DOHH2 (cell line): ENCODE measurements at regions not wholly inside any gene's neighbourhood (a gene's known extent, or its start where the extent isn't known, plus 50 kb on each side); places are given as distances from the start of the nearest gene placed in this dataset.

Source experiments
- H3F3A ChIP-seq: fragments of 200-600 bp; sonication (generic), shearing (Covaris generic); 2 replicates; pipeline ENCODE4 v1.6.0; 2016; ENCODE audit warnings: antibody characterized with exemption, mild to moderate bottlenecking; ENCODE audit not compliant: control insufficient read depth, insufficient read depth
- H3K27ac ChIP-seq: fragments of 200-600 bp; sonication (generic); 2 replicates; pipeline ENCODE4 v1.5.1; 2014; ENCODE audit warnings: low read depth, mild to moderate bottlenecking, low read length, moderate library complexity
- H3K27me3 ChIP-seq: fragments of 200-600 bp; sonication (generic); 2 replicates; pipeline ENCODE4 v1.6.1; 2014; ENCODE audit warnings: mild to moderate bottlenecking, low read length, mixed read lengths; ENCODE audit not compliant: control insufficient read depth
- H3K36me3 ChIP-seq: fragments of 200-600 bp; sonication (generic); 2 replicates; pipeline ENCODE4 v1.6.1; 2014; ENCODE audit warnings: mild to moderate bottlenecking, low read length, moderate library complexity, mixed read lengths; ENCODE audit not compliant: control insufficient read depth
- H3K4me1 ChIP-seq: fragments of 200-600 bp; sonication (generic); 2 replicates; pipeline ENCODE4 v1.6.1; 2014; ENCODE audit warnings: mild to moderate bottlenecking, low read length, mixed read lengths; ENCODE audit not compliant: control insufficient read depth
- H3K4me2 ChIP-seq: fragments of 200-600 bp; sonication (generic); 2 replicates; pipeline ENCODE4 v1.6.0; 2014; ENCODE audit warnings: mild to moderate bottlenecking, low read length, moderate library complexity
- H3K4me3 ChIP-seq: fragments of 200-600 bp; sonication (generic); 2 replicates; pipeline ENCODE4 v1.5.1; 2014; ENCODE audit warnings: mild to moderate bottlenecking, low read length, mixed read lengths
- H3K79me2 ChIP-seq: fragments of 200-600 bp; sonication (generic); 2 replicates; pipeline ENCODE4 v1.6.1; 2014; ENCODE audit warnings: mild to moderate bottlenecking, low read length, mixed read lengths; ENCODE audit not compliant: control insufficient read depth
- H3K9me2 ChIP-seq: fragments of 200-600 bp; sonication (generic); replicated peaks from 2 replicates; pipeline ENCODE4 v1.6.1; 2014; ENCODE audit warnings: mild to moderate bottlenecking, low read length, mixed read lengths; ENCODE audit not compliant: control insufficient read depth
- H3K9me3 ChIP-seq: fragments of 200-600 bp; sonication (generic); 2 replicates; pipeline ENCODE4 v1.6.1; 2014; ENCODE audit warnings: antibody characterized with exemption, low read length, mixed read lengths; ENCODE audit not compliant: control insufficient read depth, insufficient read depth
- H4K20me1 ChIP-seq: fragments of 200-600 bp; sonication (generic); 2 replicates; pipeline ENCODE4 v1.6.0; 2014; ENCODE audit warnings: low read depth, mild to moderate bottlenecking, antibody characterized with exemption, low read length, moderate library complexity; ENCODE audit not compliant: control insufficient read depth, insufficient read depth
- EZH2phosphoT487 ChIP-seq: fragments of 200-600 bp; sonication (generic); IDR thresholded peaks from 2 replicates; pipeline ENCODE4 v1.6.1; 2017; ENCODE audit warnings: borderline replicate concordance, mild to moderate bottlenecking, antibody characterized with exemption, low read length, moderate library complexity, mixed read lengths
- TF ChIP-seq, protein P1 (sequence below): fragments of 200-600 bp; sonication (generic); IDR thresholded peaks from one replicate; pipeline ENCODE4 v1.5.1; 2014; ENCODE audit warnings: antibody characterized with exemption, mild to moderate bottlenecking, low read depth, low read length; ENCODE audit not compliant: poor library complexity, severe bottlenecking

- H3F3A ChIP-seq, result no peaks in the 10 kb centered on the region
- H4K20me1 ChIP-seq, result no peaks in the 10 kb centered on the region
- no peak overlapping the region for H3K4me3 ChIP-seq
- no peaks in the 10 kb centered on the region for H3K9me3 ChIP-seq
- H3K9me2 ChIP-seq, result no peaks in the 10 kb centered on the region
- H3K27me3 ChIP-seq, result peaks cover 7% of the 10 kb centered on the region
- H3K36me3 ChIP-seq, result no peaks in the 10 kb centered on the region
- peaks cover 6% of the 10 kb centered on the region for H3K4me1 ChIP-seq
- no peaks in the 10 kb centered on the region for H3K79me2 ChIP-seq
- TF ChIP-seq, protein P1, sequence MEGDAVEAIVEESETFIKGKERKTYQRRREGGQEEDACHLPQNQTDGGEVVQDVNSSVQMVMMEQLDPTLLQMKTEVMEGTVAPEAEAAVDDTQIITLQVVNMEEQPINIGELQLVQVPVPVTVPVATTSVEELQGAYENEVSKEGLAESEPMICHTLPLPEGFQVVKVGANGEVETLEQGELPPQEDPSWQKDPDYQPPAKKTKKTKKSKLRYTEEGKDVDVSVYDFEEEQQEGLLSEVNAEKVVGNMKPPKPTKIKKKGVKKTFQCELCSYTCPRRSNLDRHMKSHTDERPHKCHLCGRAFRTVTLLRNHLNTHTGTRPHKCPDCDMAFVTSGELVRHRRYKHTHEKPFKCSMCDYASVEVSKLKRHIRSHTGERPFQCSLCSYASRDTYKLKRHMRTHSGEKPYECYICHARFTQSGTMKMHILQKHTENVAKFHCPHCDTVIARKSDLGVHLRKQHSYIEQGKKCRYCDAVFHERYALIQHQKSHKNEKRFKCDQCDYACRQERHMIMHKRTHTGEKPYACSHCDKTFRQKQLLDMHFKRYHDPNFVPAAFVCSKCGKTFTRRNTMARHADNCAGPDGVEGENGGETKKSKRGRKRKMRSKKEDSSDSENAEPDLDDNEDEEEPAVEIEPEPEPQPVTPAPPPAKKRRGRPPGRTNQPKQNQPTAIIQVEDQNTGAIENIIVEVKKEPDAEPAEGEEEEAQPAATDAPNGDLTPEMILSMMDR, result no peak
- TF ChIP-seq EZH2phosphoT487, result no peak
- no peak overlapping the region for H3K4me2 ChIP-seq
- no peak overlapping the region for H3K27ac ChIP-seq
These were observed 100.8 kb upstream of the SYT13 start for GRCh38 chr11:45386972-45387371.

DNA sequence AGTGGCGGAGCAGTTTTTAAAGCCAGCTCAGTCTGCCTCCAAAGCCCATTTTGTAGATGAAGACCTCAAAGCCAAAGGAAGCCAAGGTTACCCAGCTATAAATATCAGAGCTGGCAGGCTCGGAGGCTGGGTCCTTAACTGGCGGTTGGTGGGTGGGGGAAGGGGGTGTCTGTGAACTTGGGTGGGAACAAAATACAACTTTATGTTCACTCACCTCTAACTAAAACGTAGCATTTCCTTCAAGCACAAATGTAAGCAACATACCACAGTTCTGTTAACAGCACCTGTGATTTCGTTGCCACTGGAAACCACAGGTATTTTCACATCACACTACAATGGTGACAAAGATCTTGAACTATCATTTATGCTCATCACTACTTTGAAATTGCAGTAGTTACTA, 99.7 kb upstream of the SYT13 start:
- no peaks in the 10 kb centered on the region for H3K36me3 ChIP-seq
- no peaks in the 10 kb centered on the region for H3K9me2 ChIP-seq
- H4K20me1 ChIP-seq, result no peaks in the 10 kb centered on the region
- H3K79me2 ChIP-seq, result no peaks in the 10 kb centered on the region
- H3K4me3 ChIP-seq, result no peak overlapping the region
- no peak overlapping the region for H3K4me2 ChIP-seq
- H3K9me3 ChIP-seq, result no peaks in the 10 kb centered on the region
- peaks cover 8% of the 10 kb centered on the region for H3K27me3 ChIP-seq
- no peak overlapping the region for H3K27ac ChIP-seq
- peaks cover 6% of the 10 kb centered on the region for H3K4me1 ChIP-seq
- no peaks in the 10 kb centered on the region for H3F3A ChIP-seq
- TF ChIP-seq EZH2phosphoT487, result no peak
- TF ChIP-seq, protein P1, result no peak

GRCh38 chr11:45385423-45385822, 99.3 kb upstream of the SYT13 start:
- Histone ChIP-seq H3K79me2 (no peaks in the 10 kb centered on the region), H3K36me3 (no peaks in the 10 kb centered on the region), H3K9me3 (no peaks in the 10 kb centered on the region), H4K20me1 (no peaks in the 10 kb centered on the region), H3K4me2 (no peak overlapping the region), H3K4me3 (no peak overlapping the region), H3K27me3 (peaks cover 8% of the 10 kb centered on the region), H3F3A (no peaks in the 10 kb centered on the region), H3K9me2 (no peaks in the 10 kb centered on the region), H3K27ac (no peak overlapping the region), H3K4me1 (peaks cover 6% of the 10 kb centered on the region)
- TF ChIP-seq, protein P1, result no peak
- no peak for TF ChIP-seq EZH2phosphoT487
